ENCODE measurements at regions not wholly inside any gene's neighbourhood (a gene's known extent, or its start where the extent isn't known, plus 50 kb on each side); places are given as distances from the start of the nearest gene placed in this dataset.

GRCh38 chr5:20649966-20650365, 662.0 kb upstream of the CDH18 start:
- no peak for DNase-seq (ENCODE audit: low read depth)

GRCh38 chr5:20648981-20649380, 661.0 kb upstream of the CDH18 start:
- no peak for DNase-seq (ENCODE audit: low read depth)

DNA sequence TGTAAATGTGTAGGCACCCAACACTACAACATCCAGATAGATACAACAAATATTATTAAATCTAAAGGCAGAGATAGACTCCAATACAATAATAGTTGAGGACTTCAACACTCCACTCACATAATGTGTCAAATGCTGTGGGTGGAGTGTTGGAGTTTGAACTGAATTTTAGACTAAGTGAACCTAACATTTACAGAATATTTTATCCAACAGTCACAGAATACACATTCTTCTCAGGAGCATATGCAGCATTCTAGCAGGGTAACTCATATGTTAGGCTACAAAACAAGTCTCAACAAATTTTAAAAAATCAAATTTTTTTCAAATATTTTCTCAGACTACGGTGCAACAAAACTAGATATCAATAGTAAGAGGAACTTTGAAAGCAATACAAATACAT, 648.7 kb upstream of the CDH18 start:
- DNase-seq (ENCODE audit: low read depth), result no peak

GRCh38 chr5:20619591-20619990, 631.6 kb upstream of the CDH18 start:
- DNase-seq (ENCODE audit: low read depth), result no peak

DNA sequence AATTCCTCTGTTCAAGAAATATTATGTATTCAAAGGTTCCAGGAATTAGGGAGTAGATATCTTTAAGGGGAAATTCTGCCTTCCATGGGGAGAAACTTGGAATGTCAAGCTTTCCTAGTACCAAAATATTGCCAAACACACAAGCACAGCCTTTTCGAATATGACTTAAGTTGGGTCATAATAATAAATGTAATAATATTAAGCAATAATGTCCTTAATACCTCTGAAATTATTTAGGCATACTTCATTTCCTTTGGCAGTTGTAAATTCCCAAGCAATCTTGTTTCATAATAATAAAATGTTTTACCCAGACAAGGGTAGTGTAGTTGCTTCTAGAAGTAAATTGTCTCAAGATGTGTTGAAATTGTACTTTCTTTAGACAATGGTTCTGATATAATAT, 630.3 kb upstream of the CDH18 start:
- DNase-seq (ENCODE audit: low read depth), result no peak

DNA sequence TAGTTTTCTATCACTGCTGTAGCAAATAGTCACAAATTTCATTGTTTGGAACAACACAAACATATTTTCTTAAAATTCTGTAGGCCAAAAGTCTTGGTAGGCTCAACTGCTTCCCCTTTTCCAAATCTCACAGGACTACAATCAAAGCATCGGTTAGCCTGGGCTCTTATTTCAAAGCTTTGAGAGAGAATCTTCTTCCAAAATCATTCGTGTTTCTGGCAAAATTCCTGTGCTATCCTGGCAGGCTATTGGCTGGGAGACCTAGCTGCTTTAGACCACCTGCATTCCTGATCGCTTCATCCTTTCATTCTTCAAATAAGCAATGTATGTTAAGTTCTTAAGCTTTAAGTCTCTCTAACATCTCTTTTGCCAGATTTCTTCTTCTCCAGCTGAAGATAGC, 629.8 kb upstream of the CDH18 start:
- no peak for DNase-seq (ENCODE audit: low read depth)

- DNase-seq (ENCODE audit: low read depth), result no peak
These were observed 628.0 kb upstream of the CDH18 start for GRCh38 chr5:20615888-20616563.

GRCh38 chr5:20611620-20612019, 623.6 kb upstream of the CDH18 start:
- no peak for DNase-seq (ENCODE audit: low read depth)

- DNase-seq (ENCODE audit: low read depth), result no peak
These were observed 622.7 kb upstream of the CDH18 start for GRCh38 chr5:20610681-20611080.

GRCh38 chr5:20609126-20609525, 621.1 kb upstream of the CDH18 start:
- no peak for DNase-seq (ENCODE audit: low read depth)

- no peak for DNase-seq (ENCODE audit: low read depth)
These were observed 620.6 kb upstream of the CDH18 start for GRCh38 chr5:20608567-20608966.

DNA sequence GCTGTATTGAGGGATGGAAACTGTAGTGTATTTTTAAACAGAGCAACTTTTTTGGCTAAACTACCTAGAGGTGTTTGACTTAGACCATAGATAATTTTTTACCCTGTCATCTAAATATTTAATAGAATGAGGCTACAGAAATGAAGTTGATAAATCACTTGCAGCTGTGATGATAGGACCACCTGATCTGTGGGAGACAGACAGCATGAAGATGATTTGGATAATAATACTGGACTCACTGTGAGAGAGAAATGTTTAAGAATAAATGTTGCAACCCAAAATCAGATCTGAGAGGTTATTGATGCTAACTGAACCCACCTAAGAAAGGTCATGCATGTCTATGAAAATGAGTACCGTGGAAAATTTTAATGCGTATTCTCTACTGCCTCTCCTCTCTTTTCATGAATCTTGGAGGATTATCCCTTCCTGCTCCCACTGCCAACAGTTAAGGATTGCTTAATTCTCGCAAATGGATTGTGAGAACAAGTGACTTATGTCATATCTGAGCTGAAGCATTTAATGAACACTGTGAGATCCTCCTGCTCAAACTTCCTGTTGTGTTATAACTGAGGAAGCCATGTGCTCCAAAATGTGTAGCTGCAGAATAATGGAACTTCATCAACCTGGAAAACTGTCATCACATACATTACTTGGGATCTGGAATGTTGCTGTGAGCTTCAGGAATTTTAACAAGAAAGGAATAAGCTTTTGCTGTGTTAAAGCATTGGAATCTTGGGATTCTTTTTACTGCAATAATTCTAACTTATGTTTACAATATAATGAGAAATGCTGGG, 617.9 kb upstream of the CDH18 start:
- DNase-seq (ENCODE audit: low read depth), result no peak

- DNase-seq (ENCODE audit: low read depth), result no peak
These were observed 617.0 kb upstream of the CDH18 start for GRCh38 chr5:20604992-20605391.

- no peak for DNase-seq (ENCODE audit: low read depth)
These were observed 613.7 kb upstream of the CDH18 start for GRCh38 chr5:20601678-20602100.

DNA sequence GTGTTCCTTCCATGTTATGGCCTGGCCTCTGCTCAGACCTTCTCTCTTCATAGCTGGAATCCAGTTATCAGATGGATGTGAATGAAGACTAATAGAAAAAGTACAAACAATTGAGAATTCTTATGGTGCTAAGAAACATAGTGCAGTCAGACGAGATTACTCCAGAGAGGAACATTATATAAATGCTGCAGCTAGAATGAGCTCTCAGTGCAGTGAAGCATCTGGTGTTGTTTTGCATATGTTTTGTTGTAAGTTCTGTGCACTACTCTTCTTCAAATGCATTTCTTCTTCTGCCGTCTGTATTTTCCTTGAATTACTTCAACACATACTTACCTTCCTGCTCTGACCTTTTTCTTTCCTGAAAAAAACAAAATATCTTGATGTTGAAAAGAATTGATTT, 602.4 kb upstream of the CDH18 start:
- DNase-seq (ENCODE audit: low read depth), result no peak

- no peak for DNase-seq (ENCODE audit: low read depth)
These were observed 587.6 kb upstream of the CDH18 start for GRCh38 chr5:20575571-20575970.

DNA sequence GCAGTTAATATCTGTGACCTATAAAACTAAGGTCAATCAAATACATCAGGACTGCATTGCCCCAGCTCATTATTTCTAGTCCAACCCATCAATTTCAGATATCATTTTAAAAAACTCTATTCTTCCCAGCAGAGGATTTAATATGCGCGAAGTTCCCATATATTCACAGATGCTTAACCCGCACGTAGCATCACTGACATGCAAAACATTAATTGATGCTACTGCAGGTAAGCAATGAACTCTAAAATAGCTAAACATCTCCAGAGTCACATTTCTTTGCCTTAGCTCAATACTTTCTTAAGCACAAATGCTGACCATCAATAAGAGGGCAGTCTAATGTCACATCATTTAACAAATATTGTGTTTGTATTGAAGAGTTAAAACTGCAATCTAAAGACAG, 586.6 kb upstream of the CDH18 start:
- no peak for DNase-seq (ENCODE audit: low read depth)

GRCh38 chr5:20572614-20573013, 584.6 kb upstream of the CDH18 start:
- no peak for DNase-seq (ENCODE audit: low read depth)

GRCh38 chr5:20570486-20570885, 582.5 kb upstream of the CDH18 start:
- DNase-seq (ENCODE audit: low read depth), result no peak

DNA sequence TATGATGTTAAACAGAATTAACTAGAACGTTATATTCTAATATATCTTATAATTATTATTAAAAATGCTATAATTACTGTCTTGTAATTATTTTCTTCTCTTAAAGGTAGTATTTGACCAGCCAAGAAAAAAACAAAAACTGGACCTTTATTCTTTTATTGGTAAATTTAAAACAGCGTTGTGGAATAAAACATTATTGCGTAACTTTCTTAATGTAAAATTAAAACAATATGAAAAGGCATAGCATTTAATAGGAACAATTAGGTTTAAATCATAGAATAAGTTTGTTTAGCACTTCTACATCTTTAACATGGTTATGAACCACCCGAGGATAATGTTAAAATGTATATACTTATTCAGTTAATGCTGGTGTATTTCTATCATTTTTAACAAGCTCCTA, 574.5 kb upstream of the CDH18 start:
- DNase-seq (ENCODE audit: low read depth), result no peak

DNA sequence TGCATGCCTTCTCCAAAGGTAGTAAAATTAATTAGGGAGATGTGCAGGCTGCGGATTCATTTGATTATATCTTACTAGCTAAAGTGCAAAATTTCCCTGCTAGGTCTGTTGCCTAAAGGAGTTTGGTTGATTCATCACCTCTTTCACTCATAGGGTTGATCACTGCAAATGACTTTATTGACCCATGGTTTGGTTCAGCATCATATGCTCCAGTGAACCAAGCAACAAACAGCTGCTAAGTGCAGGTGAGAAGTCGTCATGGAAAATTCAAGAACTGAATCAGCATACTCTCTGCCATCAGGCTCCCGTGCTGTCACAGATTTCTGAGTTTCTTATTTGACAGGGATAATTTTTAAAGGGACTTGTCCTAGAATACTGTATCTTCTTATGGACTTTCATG, 571.8 kb upstream of the CDH18 start:
- no peak for DNase-seq (ENCODE audit: low read depth)

GRCh38 chr5:20556115-20556763, 568.2 kb upstream of the CDH18 start:
- DNase-seq (ENCODE audit: low read depth), result no peak

DNA sequence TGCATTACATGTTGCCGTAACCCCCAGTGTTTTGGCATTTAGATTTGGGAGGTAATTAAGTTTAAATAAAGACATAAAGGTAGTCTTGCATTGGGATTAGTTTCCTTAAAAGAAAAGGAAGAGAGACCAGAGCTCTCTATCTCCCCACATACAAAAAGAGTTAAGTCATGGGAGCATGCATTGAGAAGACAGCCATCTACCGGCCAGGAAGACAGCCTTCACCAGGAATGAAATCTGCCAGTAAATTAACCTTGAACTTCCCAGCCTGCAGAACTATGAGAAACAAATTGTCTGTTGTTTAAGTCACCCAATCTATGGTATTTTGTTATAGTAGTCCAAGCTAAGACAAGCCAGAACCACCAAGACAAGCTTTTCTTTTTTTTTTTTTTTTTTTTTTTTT, 567.0 kb upstream of the CDH18 start:
- no peak for DNase-seq (ENCODE audit: low read depth)
